ENCODE measurements at regions not wholly inside any gene's neighbourhood (a gene's known extent, or its start where the extent isn't known, plus 50 kb on each side); places are given as distances from the start of the nearest gene placed in this dataset.
"Not testable (repeated sequence)": the region's sequence is repeated elsewhere in the genome, so short reads cannot be mapped to it uniquely, and the experiment has no call there.

DNA sequence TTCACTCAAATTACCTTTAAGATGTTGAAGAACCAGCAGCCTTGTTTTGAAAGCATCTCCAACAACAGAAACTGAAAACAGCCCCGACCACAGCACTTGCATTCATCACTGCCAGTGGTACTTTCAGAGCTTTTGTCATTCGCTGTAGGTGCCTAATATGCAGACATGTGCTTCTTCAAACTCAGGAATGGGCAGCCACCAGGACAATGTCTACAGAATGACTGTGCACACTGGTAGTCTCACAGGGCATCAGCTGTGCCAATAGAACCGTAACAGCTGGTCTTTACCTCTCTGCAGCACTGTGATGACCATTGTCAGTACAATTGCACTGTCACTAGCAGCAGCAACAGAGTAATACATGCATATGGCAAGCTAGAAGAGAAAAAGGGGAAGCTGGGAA is 1149.7 kb downstream of the STPG2 start:
- H3K9me3 Mint-ChIP-seq, result no peaks in the 10 kb centered on the region
- H3K4me3 Mint-ChIP-seq, result no peak overlapping the region
- H3K27ac Mint-ChIP-seq, result no peak overlapping the region
- H3K27me3 Mint-ChIP-seq, result no peaks in the 10 kb centered on the region
- POLR2A ChIA-PET, result no interaction called here
- no peak for DNase-seq
- CTCF ChIA-PET, result no interaction called here
- H3K36me3 Mint-ChIP-seq (ENCODE audit: low read depth), result no peaks in the 10 kb centered on the region
- no peaks in the 10 kb centered on the region for H3K4me1 Mint-ChIP-seq

DNA sequence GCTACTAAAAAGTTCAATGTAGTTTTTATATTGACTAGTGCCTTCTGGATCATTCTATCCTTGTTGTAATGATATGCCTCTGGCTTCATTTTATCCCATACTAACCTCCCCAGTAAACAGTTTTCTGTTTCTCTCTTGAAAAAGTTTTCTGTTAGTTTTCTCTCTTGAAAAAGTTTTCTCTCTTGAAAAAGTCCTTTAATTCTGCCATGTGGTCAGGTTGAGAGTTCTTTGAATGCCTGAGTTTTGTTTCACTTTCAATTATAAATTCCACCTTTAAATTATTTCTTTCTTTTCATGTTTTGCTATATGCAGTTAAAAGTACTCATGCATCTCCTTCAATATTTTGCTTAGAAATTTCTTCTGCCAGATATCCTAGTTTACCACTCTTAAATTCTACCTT is 1139.6 kb downstream of the STPG2 start:
- H3K36me3 Mint-ChIP-seq (ENCODE audit: low read depth), result no peaks in the 10 kb centered on the region

DNA sequence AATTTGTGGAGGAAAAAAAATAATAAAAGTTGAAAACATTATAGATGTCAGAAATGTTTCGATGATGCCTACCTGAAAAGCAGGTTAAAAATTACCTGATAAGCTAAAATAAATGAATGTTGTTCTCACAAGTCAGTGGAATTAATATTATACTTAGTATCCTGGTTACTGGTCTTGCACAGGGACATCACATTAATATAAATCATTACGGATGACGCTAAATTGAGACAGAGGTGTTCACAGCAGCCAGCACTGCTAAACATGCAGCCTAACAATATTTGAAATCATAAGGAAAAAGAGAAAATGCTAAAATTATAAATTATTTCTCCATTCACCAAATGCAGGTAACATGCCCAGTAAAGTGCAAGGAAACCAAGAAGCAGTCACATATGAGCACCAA is 1130.0 kb downstream of the STPG2 start:
- Mint-ChIP-seq H3K9me3 (no peaks in the 10 kb centered on the region), H3K4me3 (no peak overlapping the region), H3K4me1 (no peaks in the 10 kb centered on the region), H3K27me3 (no peaks in the 10 kb centered on the region), H3K36me3 (ENCODE audit: low read depth) (no peaks in the 10 kb centered on the region), H3K27ac (no peak overlapping the region)
- ChIA-PET CTCF (no interaction called here), POLR2A (no interaction called here)
- no peak for DNase-seq

More for the DNA sequence above, 1139.6 kb downstream of the STPG2 start:
- ChIA-PET POLR2A (no interaction called here), CTCF (no interaction called here)
- Mint-ChIP-seq H3K4me1 (no peaks in the 10 kb centered on the region), H3K4me3 (no peak overlapping the region), H3K27ac (no peak overlapping the region), H3K9me3 (no peaks in the 10 kb centered on the region), H3K27me3 (no peaks in the 10 kb centered on the region)
- no peak for DNase-seq

DNA sequence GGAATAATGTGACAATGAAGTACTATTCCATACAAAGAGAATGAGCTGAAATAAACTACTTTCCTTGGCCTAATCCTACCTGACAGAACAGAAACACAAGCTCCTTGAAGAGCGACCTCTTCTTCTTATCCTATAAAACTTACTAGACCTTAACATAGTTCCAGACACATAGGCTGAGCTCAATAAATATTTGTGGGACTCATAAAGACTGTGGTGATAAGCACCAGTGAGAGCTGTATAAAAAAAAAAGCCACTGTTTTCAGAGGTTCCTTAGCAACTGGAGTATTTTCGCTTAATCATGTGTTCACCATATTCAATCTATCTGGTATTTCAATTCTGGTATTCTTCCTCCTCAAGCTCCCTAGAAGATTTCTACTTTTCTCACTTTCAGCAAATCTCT is 1129.6 kb downstream of the STPG2 start:
- H3K36me3 Mint-ChIP-seq (ENCODE audit: low read depth), result no peaks in the 10 kb centered on the region
- H3K27me3 Mint-ChIP-seq, result no peaks in the 10 kb centered on the region
- no peak overlapping the region for H3K27ac Mint-ChIP-seq
- CTCF ChIA-PET, result no interaction called here
- H3K4me3 Mint-ChIP-seq, result no peak overlapping the region
- no peaks in the 10 kb centered on the region for H3K4me1 Mint-ChIP-seq
- no peaks in the 10 kb centered on the region for H3K9me3 Mint-ChIP-seq
- POLR2A ChIA-PET, result no interaction called here
- no peak for DNase-seq

- H3K36me3 Mint-ChIP-seq (ENCODE audit: low read depth), result no peaks in the 10 kb centered on the region
- no peaks in the 10 kb centered on the region for H3K9me3 Mint-ChIP-seq
- ChIA-PET POLR2A (no interaction called here), CTCF (no interaction called here)
- no peaks in the 10 kb centered on the region for H3K4me1 Mint-ChIP-seq
- DNase-seq, result no peak
- H3K27me3 Mint-ChIP-seq, result no peaks in the 10 kb centered on the region
- H3K4me3 Mint-ChIP-seq, result no peak overlapping the region
- no peak overlapping the region for H3K27ac Mint-ChIP-seq
Observed at GRCh38 chr4:97015301-97015700, 1128.0 kb downstream of the STPG2 start.

- ChIA-PET POLR2A (no interaction called here), CTCF (no interaction called here)
- H3K4me3 Mint-ChIP-seq, result no peak overlapping the region
- H3K27ac Mint-ChIP-seq, result no peak overlapping the region
- DNase-seq, result no peak
- no peaks in the 10 kb centered on the region for H3K9me3 Mint-ChIP-seq
- no peaks in the 10 kb centered on the region for H3K4me1 Mint-ChIP-seq
- H3K36me3 Mint-ChIP-seq (ENCODE audit: low read depth), result no peaks in the 10 kb centered on the region
- no peaks in the 10 kb centered on the region for H3K27me3 Mint-ChIP-seq
Observed at GRCh38 chr4:97016186-97016907, 1126.9 kb downstream of the STPG2 start.

GRCh38 chr4:97027728-97028410 is 1115.4 kb downstream of the STPG2 start:
- no peaks in the 10 kb centered on the region for H3K4me1 Mint-ChIP-seq
- no peak overlapping the region for H3K4me3 Mint-ChIP-seq
- H3K27ac Mint-ChIP-seq, result no peak overlapping the region
- no peaks in the 10 kb centered on the region for H3K9me3 Mint-ChIP-seq
- H3K36me3 Mint-ChIP-seq (ENCODE audit: low read depth), result no peaks in the 10 kb centered on the region
- ChIA-PET POLR2A (no interaction called here), CTCF (no interaction called here)
- DNase-seq, result no peak
- no peaks in the 10 kb centered on the region for H3K27me3 Mint-ChIP-seq

GRCh38 chr4:97028785-97029184 is 1114.5 kb downstream of the STPG2 start:
- POLR2A ChIA-PET, result no interaction called here
- CTCF ChIA-PET, result no interaction called here
- no peak for DNase-seq
- Mint-ChIP-seq H3K27me3 (no peaks in the 10 kb centered on the region), H3K27ac (no peak overlapping the region), H3K4me3 (no peak overlapping the region), H3K4me1 (no peaks in the 10 kb centered on the region), H3K9me3 (no peaks in the 10 kb centered on the region), H3K36me3 (ENCODE audit: low read depth) (no peaks in the 10 kb centered on the region)

GRCh38 chr4:97037411-97038145 is 1105.7 kb downstream of the STPG2 start:
- DNase-seq; H3K4me1 Mint-ChIP-seq; H3K4me3 Mint-ChIP-seq; H3K27ac Mint-ChIP-seq; H3K9me3 Mint-ChIP-seq; H3K27me3 Mint-ChIP-seq; CTCF ChIA-PET; POLR2A ChIA-PET; H3K36me3 Mint-ChIP-seq (ENCODE audit: low read depth): not testable (repeated sequence)

DNA sequence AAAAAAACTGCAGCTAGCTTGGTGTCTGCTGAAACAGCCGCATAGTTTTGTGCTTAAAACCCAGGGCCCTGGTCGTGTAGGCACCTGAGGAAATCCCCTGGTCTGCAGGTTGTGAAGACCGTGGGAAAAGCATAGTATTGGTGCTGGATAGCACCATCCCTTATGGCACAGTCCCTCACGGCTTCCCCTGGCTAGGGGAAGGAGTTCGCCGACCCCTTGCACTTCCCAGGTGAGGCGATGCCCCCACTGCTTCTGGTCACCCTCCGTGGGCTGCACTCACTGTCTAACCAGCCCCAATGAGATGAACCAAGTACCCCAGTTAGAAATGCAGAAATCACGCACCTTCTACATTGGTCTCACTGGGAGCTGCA is 1105.1 kb downstream of the STPG2 start:
- POLR2A ChIA-PET, result no interaction called here
- no peaks in the 10 kb centered on the region for H3K36me3 Mint-ChIP-seq (ENCODE audit: low read depth)
- no peak for DNase-seq
- no peak overlapping the region for H3K4me3 Mint-ChIP-seq
- H3K27ac Mint-ChIP-seq, result no peak overlapping the region
- no peaks in the 10 kb centered on the region for H3K27me3 Mint-ChIP-seq
- CTCF ChIA-PET, result no interaction called here
- H3K4me1 Mint-ChIP-seq, result no peaks in the 10 kb centered on the region
- peaks cover 5% of the 10 kb centered on the region for H3K9me3 Mint-ChIP-seq

DNA sequence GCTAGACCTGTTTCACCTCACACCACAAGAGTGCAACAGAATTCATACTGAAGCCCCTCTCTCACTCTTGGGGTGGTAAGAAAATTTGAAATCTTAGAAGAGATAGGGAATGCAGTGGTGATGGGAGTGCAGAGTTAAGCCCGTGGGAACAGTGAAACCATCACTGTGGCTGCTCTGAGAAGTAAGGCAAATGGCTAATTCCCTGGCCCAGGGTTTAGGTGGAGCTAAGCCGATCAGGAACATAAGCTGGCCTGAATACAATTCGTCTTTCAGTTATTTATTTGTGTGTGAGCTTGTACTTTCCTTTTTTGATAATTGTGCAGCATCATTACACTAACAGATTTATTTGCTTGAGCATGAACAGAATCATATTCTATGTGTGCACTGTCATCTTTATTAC is 1070.6 kb downstream of the STPG2 start:
- ChIA-PET POLR2A (no interaction called here), CTCF (no interaction called here)
- peaks cover 4% of the 10 kb centered on the region for H3K9me3 Mint-ChIP-seq
- no peak for DNase-seq
- no peak overlapping the region for H3K4me3 Mint-ChIP-seq
- no peaks in the 10 kb centered on the region for H3K4me1 Mint-ChIP-seq
- H3K27me3 Mint-ChIP-seq, result no peaks in the 10 kb centered on the region
- H3K27ac Mint-ChIP-seq, result no peak overlapping the region
- no peaks in the 10 kb centered on the region for H3K36me3 Mint-ChIP-seq (ENCODE audit: low read depth)

- H3K4me3 Mint-ChIP-seq, result no peak overlapping the region
- DNase-seq, result no peak
- peaks cover 4% of the 10 kb centered on the region for H3K9me3 Mint-ChIP-seq
- H3K27ac Mint-ChIP-seq, result no peak overlapping the region
- H3K36me3 Mint-ChIP-seq (ENCODE audit: low read depth), result no peaks in the 10 kb centered on the region
- CTCF ChIA-PET, result no interaction called here
- POLR2A ChIA-PET, result no interaction called here
- H3K4me1 Mint-ChIP-seq, result no peaks in the 10 kb centered on the region
- no peaks in the 10 kb centered on the region for H3K27me3 Mint-ChIP-seq
Observed at GRCh38 chr4:97073194-97073593, 1070.1 kb downstream of the STPG2 start.

DNA sequence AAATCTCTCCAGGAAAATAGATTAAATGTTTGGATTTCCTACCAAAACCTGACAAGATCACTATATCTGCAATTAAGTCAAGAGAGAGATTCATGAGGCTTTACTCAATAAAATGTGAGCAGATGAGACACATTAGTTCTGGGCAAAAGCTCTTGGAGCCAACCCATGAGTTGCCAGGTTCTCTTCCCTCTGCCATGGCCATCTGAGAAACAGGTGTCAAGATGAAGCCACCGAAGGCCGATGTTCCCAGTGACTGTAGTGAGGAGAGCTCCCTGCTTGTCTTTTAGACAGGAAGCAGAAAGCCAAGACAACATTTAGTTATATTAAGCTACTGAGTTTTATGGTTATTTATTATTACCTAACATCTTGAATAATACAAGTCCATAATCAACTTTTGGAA is 1068.7 kb downstream of the STPG2 start:
- Mint-ChIP-seq H3K4me1 (no peaks in the 10 kb centered on the region), H3K27me3 (no peaks in the 10 kb centered on the region), H3K9me3 (peaks cover 4% of the 10 kb centered on the region), H3K36me3 (ENCODE audit: low read depth) (no peaks in the 10 kb centered on the region), H3K27ac (no peak overlapping the region), H3K4me3 (no peak overlapping the region)
- ChIA-PET POLR2A (no interaction called here), CTCF (no interaction called here)
- no peak for DNase-seq

DNA sequence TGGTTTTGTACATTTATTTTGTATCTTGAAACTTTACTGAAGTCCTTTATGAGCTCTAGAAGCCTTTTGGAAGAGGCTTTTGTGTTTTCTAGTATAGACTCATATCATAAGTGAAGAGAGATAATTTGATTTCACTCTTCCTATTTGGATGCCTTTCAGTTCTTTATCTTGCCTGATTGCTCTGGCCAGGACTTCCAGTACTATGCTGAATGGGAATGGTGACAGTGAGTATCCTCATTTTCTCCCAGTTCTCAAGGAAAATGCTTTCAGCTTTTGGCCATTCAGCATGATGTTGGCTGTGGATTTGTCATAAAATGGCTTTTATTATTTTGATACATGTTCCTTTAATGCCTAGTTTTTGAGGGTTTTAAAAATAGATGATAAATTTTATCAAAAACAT is 1061.3 kb downstream of the STPG2 start:
- Mint-ChIP-seq H3K9me3 (peaks cover 2% of the 10 kb centered on the region), H3K4me1 (no peaks in the 10 kb centered on the region), H3K27me3 (no peaks in the 10 kb centered on the region), H3K36me3 (ENCODE audit: low read depth) (no peaks in the 10 kb centered on the region), H3K4me3 (no peak overlapping the region), H3K27ac (no peak overlapping the region)
- DNase-seq, result no peak
- CTCF ChIA-PET, result no interaction called here
- POLR2A ChIA-PET, result no interaction called here

Data from activated CD4-positive, alpha-beta memory T cell treated with anti-CD3 and anti-CD28 coated beads, Interleukin-2, amount 10 ng/mL, durations not matched to agents 7 days and 5 days (primary cell).